ENCODE measurements at regions not wholly inside any gene's neighbourhood (a gene's known extent, or its start where the extent isn't known, plus 50 kb on each side); places are given as distances from the start of the nearest gene placed in this dataset.

DNA sequence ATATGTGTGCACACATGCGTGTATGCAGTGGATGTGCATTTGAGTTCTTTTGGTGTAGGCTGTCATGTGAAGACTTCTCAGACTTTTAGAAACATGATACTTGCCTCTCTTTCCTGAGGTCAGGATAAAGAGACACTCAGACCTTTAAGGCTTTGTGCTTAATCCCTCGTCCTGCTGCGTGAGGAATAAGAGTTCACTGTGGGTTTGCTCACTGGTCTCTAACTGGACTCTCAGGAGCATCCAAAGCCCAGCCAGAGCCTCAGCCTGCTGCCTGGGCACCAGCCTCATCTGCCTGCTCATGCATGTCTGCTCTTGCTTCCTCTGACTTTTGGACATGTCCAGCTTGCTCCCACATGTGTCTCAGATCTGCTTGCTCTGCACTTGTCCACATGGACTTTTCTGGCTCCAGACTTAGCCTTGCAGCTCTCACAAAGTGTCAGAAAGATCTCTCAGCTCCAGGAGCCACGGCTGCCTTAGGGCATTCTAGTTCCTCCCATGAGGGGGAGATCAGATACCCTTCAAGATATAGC lies 65.1 kb upstream of the ZNF366 start:
- Histone ChIP-seq H3K9me3 (no peaks in the 10 kb centered on the region), H3K4me1 (no peaks in the 10 kb centered on the region), H3K4me3 (no peak overlapping the region), H3K27ac (no peak overlapping the region), H3K36me3 (no peaks in the 10 kb centered on the region), H3K27me3 (no peaks in the 10 kb centered on the region)
- TF ChIP-seq, protein P1, sequence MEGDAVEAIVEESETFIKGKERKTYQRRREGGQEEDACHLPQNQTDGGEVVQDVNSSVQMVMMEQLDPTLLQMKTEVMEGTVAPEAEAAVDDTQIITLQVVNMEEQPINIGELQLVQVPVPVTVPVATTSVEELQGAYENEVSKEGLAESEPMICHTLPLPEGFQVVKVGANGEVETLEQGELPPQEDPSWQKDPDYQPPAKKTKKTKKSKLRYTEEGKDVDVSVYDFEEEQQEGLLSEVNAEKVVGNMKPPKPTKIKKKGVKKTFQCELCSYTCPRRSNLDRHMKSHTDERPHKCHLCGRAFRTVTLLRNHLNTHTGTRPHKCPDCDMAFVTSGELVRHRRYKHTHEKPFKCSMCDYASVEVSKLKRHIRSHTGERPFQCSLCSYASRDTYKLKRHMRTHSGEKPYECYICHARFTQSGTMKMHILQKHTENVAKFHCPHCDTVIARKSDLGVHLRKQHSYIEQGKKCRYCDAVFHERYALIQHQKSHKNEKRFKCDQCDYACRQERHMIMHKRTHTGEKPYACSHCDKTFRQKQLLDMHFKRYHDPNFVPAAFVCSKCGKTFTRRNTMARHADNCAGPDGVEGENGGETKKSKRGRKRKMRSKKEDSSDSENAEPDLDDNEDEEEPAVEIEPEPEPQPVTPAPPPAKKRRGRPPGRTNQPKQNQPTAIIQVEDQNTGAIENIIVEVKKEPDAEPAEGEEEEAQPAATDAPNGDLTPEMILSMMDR (IDR thresholded peaks at IDR 0.05) = no peak
- FAIRE-seq (no peak), ATAC-seq (no peak), DNase-seq (no peak)
- 76 to 90% methylated on average over 4 of the region's 4 CpGs for WGBS, 2 donors
- intact Hi-C loops (cut with DNase I) = no loop called here

DNA sequence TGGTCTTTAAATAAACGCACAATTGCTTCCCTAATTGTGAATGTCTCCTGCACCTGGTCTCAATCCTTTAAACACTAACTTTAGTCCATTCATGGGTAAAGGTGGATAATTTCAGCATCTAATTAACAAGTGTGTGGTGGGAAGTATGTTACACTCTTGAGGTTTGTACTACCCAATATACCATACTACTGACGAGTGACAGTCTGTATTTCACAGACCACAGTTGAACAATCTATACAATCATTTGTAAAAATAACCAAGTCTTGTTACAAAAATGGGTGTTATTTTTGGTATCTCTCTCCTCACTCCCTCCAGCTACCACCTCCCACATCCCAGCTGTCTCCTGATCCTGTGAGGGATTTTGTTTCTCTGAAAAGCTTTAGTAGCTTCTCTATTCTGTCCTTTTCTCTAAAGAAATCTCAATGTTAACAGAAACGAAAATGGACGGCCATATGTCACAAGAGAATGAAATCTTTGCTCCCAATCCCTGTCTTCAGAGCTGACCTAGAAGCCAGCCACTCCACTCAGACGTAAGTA lies 62.3 kb upstream of the ZNF366 start:
- Histone ChIP-seq H3K4me3 (no peak overlapping the region), H3K36me3 (no peaks in the 10 kb centered on the region), H3K27ac (no peak overlapping the region), H3K4me1 (no peaks in the 10 kb centered on the region), H3K27me3 (no peaks in the 10 kb centered on the region), H3K9me3 (no peaks in the 10 kb centered on the region)
- intact Hi-C loops (cut with DNase I) = no loop called here
- ATAC-seq (no peak), DNase-seq (no peak), FAIRE-seq (no peak)
- TF ChIP-seq, protein P1 (IDR thresholded peaks at IDR 0.05) = no peak
- 64 to 80% methylated on average over 5 of the region's 5 CpGs for WGBS, 2 donors

DNA sequence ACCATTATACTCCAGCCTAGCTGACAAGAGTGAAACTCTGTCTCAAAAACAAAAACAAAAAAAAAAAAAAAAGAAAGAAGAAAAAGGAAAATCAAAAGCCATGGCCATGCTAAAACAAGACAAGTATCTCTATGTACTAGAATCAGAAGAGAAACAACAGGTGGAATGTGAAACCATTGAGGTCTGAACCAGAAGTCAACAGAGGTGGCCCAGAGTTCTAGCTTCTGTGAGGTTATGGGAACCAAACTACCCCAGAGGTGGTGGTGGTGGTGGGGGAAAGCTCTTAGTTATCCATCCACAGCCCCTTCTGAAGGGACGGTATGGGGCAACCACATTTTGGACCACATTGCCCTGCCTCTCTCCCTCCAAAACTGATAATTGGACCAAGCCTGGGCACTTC lies 59.5 kb upstream of the ZNF366 start:
- FAIRE-seq (no peak), ATAC-seq (no peak), DNase-seq (no peak)
- WGBS, 2 donors = 64 to 84% methylated on average over 1 of the region's 1 CpG
- Histone ChIP-seq H3K27ac (no peak overlapping the region), H3K4me3 (no peak overlapping the region), H3K27me3 (no peaks in the 10 kb centered on the region), H3K9me3 (no peaks in the 10 kb centered on the region), H3K36me3 (no peaks in the 10 kb centered on the region), H3K4me1 (no peaks in the 10 kb centered on the region)
- TF ChIP-seq, protein P1 (IDR thresholded peaks at IDR 0.05) = no peak
- intact Hi-C loops (cut with DNase I) = no loop called here

DNA sequence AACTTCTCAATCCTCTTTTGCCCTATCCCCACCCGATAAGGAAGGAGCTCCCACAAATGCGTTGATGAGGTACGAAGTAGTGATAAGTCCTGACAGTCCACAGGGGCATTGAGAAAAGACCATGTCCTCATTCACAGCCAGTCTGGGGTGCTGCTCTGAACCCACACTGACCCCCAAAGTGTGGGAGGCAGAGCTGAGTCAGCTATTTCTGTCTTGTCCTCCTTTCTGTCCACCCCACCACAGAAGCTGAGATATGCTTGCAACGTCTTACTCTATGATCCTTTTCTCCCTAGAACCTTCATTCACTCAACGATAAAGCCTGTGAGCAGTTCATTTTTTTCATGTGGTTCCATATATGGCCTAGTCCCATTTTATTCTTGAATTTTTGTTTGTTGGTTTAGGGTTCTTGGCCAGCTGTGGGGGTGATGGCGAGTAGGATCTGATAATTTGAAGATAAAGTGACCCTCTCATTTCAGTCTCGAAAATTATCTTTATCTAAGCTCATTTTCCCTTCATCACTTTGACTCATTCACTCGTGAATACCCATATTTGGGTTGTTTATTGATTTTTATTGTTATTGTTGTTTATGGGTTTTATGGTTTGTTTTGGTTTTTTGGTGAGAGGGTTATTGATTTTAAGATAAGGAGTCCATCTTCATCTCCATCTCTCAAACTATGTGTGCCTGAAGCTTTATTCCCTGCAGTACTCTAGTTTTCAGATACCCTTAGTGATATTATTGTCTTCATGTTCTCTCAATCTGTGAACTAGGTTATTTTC lies 58.5 kb upstream of the ZNF366 start:
- Histone ChIP-seq H3K27ac (no peak overlapping the region), H3K9me3 (no peaks in the 10 kb centered on the region), H3K4me3 (no peak overlapping the region), H3K27me3 (no peaks in the 10 kb centered on the region), H3K4me1 (no peaks in the 10 kb centered on the region), H3K36me3 (no peaks in the 10 kb centered on the region)
- TF ChIP-seq, protein P1 (IDR thresholded peaks at IDR 0.05) = no peak
- no peak for ATAC-seq
- intact Hi-C loops (cut with DNase I) = no loop called here
- FAIRE-seq = no peak
- 77 to 86% methylated on average over 8 of the region's 8 CpGs for WGBS, 2 donors
- no peak for DNase-seq

DNA sequence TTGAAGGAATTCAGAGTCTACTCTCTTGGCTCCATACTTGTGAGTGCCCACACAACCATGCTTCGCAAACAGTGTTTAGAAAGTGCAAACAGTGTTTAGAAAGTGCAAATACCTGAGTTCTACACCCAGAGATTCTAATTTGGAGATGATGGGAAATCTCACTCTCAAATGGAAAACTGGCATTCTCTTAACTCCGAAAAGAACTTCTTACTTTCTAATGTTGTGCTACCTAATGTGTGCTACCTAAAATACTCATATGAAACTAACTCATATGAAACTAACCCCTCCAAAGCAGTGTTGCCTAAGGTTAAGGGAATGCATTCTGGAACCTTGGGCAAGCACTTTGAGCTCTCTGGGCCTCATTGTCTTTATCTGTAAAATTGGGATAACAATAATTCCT lies 55.5 kb upstream of the ZNF366 start:
- intact Hi-C loops (cut with DNase I) = no loop called here
- no peak overlapping the region for H3K27ac ChIP-seq
- TF ChIP-seq, protein P1 (IDR thresholded peaks at IDR 0.05) = no peak
- no peaks in the 10 kb centered on the region for H3K4me1 ChIP-seq
- DNase-seq (no peak), ATAC-seq (no peak), FAIRE-seq (no peak)
- no peaks in the 10 kb centered on the region for H3K36me3 ChIP-seq
- no peak overlapping the region for H3K4me3 ChIP-seq
- H3K27me3 ChIP-seq = no peaks in the 10 kb centered on the region
- no peaks in the 10 kb centered on the region for H3K9me3 ChIP-seq
- 82 to 89% methylated on average over 2 of the region's 2 CpGs for WGBS, 2 donors
